WTC11 (cell line): ENCODE measurements at regions not wholly inside any gene's neighbourhood (a gene's known extent, or its start where the extent isn't known, plus 50 kb on each side); places are given as distances from the start of the nearest gene placed in this dataset.

Experiments used
- ATAC-seq: fragments of 200-7000 bp; cut with Tn5 transposase; 2 replicates; pipeline ENCODE4 v1.10.0; 2021; ENCODE audit warnings: mild to moderate bottlenecking, moderate library complexity
- CTCF ChIA-PET: fragments of 300-600 bp; sonication (Branson Sonifier 250); formaldehyde crosslinking; loops from one replicate; lab custom pipeline; 2021; ENCODE audit warnings: antibody characterized with exemption; lab: Charles Lee
- POLR2A ChIA-PET: fragments of 350-600 bp; sonication (Branson Sonifier 250); formaldehyde crosslinking; loops from one replicate; lab custom pipeline; 2021; ENCODE audit warnings: antibody characterized with exemption; lab: Charles Lee
- DNase-seq: peaks from one replicate; pipeline ENCODE4 v3.0.0; 2021; ENCODE audit warnings: low spot score
- H3K27ac Mint-ChIP-seq: 2 replicates; pipeline ENCODE4 v1.8.0; 2021; ENCODE audit warnings: mixed read lengths
- H3K27me3 Mint-ChIP-seq: 2 replicates; pipeline ENCODE4 v1.8.0; 2021; ENCODE audit warnings: low read depth, mild to moderate bottlenecking, moderate library complexity, mixed read lengths
- H3K36me3 Mint-ChIP-seq: 2 replicates; pipeline ENCODE4 v1.8.0; 2021; ENCODE audit warnings: mixed read lengths
- H3K4me1 Mint-ChIP-seq: 2 replicates; pipeline ENCODE4 v1.8.0; 2022; ENCODE audit warnings: mixed read lengths
- H3K4me3 Mint-ChIP-seq: 2 replicates; pipeline ENCODE4 v1.8.0; 2021; ENCODE audit warnings: mild to moderate bottlenecking, moderate library complexity, mixed read lengths
- H3K9me3 Mint-ChIP-seq: 2 replicates; pipeline ENCODE4 v1.8.0; 2021; ENCODE audit warnings: mixed read lengths
- ARID4B ChIP-seq: sonication (generic); formaldehyde crosslinking; IDR thresholded peaks from 2 replicates; pipeline ENCODE4 v1.8.0; 2023; ENCODE audit warnings: missing genetic modification reagents, mild to moderate bottlenecking, borderline replicate concordance
- ESRRA ChIP-seq: sonication (generic); formaldehyde crosslinking; IDR thresholded peaks from 2 replicates; pipeline ENCODE4 v1.8.1; 2022; ENCODE audit warnings: mild to moderate bottlenecking, missing genetic modification reagents, borderline replicate concordance
- FOXJ3 ChIP-seq: sonication (generic); formaldehyde crosslinking; IDR thresholded peaks from 2 replicates; pipeline ENCODE4 v1.9.0; 2021; ENCODE audit warnings: missing genetic modification reagents, mild to moderate bottlenecking, borderline replicate concordance
- FOXK1 ChIP-seq: sonication (generic); formaldehyde crosslinking; IDR thresholded peaks from 2 replicates; pipeline ENCODE4 v1.8.0; 2022; ENCODE audit warnings: mild to moderate bottlenecking, moderate library complexity, missing genetic modification reagents
- GABPB1 ChIP-seq: sonication (generic); formaldehyde crosslinking; IDR thresholded peaks from 2 replicates; pipeline ENCODE4 v1.8.1; 2023; ENCODE audit warnings: mild to moderate bottlenecking, missing genetic modification reagents
- IRF1 ChIP-seq: sonication (generic); formaldehyde crosslinking; IDR thresholded peaks from 2 replicates; pipeline ENCODE4 v1.8.0; 2023; ENCODE audit warnings: missing genetic modification reagents
- JUN ChIP-seq: sonication (generic); formaldehyde crosslinking; IDR thresholded peaks from 2 replicates; pipeline ENCODE4 v1.8.0; 2023; ENCODE audit warnings: mild to moderate bottlenecking, missing genetic modification reagents
- NFE2L1 ChIP-seq: sonication (generic); formaldehyde crosslinking; IDR thresholded peaks from 2 replicates; pipeline ENCODE4 v1.8.1; 2023; ENCODE audit warnings: missing genetic modification reagents
- SP1 ChIP-seq: sonication (generic); formaldehyde crosslinking; conservative IDR thresholded peaks from 2 replicates; pipeline ENCODE4 v1.8.1; 2022; ENCODE audit warnings: missing genetic modification reagents
- USF2 ChIP-seq: sonication (generic); formaldehyde crosslinking; IDR thresholded peaks from 2 replicates; pipeline ENCODE4 v1.8.1; 2023; ENCODE audit warnings: mild to moderate bottlenecking, missing genetic modification reagents, moderate library complexity
- ZNF263 ChIP-seq: sonication (generic); formaldehyde crosslinking; IDR thresholded peaks from 2 replicates; pipeline ENCODE4 v1.8.1; 2022; ENCODE audit warnings: low read depth, mild to moderate bottlenecking, moderate library complexity, missing genetic modification reagents
- ZNF317 ChIP-seq: sonication (generic); formaldehyde crosslinking; IDR thresholded peaks from 2 replicates; pipeline ENCODE4 v1.8.1; 2023; ENCODE audit warnings: low read depth, mild to moderate bottlenecking, moderate library complexity, missing genetic modification reagents, borderline replicate concordance
- ZNF512 ChIP-seq: sonication (generic); formaldehyde crosslinking; IDR thresholded peaks from 2 replicates; pipeline ENCODE4 v1.8.1; 2022; ENCODE audit warnings: missing genetic modification reagents, borderline replicate concordance
- TF ChIP-seq, protein P1 (sequence below): sonication (generic); formaldehyde crosslinking; IDR thresholded peaks from 2 replicates; pipeline ENCODE4 v1.8.1; 2023; ENCODE audit warnings: mild to moderate bottlenecking, missing genetic modification reagents
- TF ChIP-seq, protein P2 (sequence below): sonication (generic); formaldehyde crosslinking; IDR thresholded peaks from 2 replicates; pipeline ENCODE4 v1.8.0; 2022; ENCODE audit warnings: missing genetic modification reagents

DNA sequence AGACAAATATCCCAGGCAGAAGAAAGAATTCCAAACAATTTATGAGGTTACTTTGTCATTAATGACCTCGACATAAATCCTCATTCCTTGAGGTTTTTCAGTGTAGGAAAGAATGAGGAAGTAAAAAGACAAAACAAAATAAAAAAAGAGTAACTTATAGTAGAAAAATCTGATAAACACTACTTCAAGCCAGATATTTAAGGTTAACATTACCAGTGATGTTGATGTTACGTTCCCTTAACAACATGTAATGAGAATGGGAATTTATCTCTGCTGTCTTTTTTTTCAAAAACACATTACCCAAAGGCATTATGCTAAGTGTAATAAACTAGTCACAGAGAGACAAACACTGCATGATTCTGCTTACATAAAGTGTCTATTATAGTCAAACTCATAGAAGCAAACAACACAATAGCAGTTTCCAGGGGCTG, 935.1 kb downstream of the SLITRK1 start (continued):
- TF ChIP-seq ARID4B (CRISPR knock-in tag): no peak
- no peak for TF ChIP-seq ZNF263 (CRISPR knock-in tag)
- no peak for TF ChIP-seq USF2
- no peak for TF ChIP-seq GABPB1 (CRISPR knock-in tag)
- TF ChIP-seq NFE2L1 (CRISPR knock-in tag): no peak

DNA sequence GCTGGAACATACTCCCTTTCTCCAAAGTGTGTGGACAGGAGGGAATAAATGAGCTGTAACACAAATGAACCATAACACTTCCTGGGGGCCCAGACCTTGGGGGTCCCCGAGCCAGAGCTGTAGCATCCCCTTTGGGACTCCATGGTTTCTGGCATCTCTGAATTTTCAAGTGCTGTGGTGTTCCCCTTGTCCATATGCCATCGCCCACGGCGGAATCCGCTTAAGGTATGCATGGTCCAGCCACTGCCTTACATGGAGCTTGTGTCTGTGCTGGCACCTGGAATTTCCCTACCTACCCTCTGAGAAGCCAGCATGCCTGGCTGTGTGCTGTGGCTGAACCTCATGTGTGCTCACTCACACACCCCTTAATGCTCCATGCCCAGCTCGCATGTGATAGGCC, 943.6 kb downstream of the SLITRK1 start:
- ChIA-PET POLR2A (no interaction called here), CTCF (no interaction called here)
- TF ChIP-seq ESRRA (CRISPR knock-in tag) (no peak), IRF1 (no peak), FOXJ3 (no peak), FOXK1 (CRISPR knock-in tag) (no peak), JUN (CRISPR knock-in tag) (no peak), SP1 (CRISPR knock-in tag) (no peak), ZNF512 (CRISPR knock-in tag) (no peak)
- TF ChIP-seq, protein P1, sequence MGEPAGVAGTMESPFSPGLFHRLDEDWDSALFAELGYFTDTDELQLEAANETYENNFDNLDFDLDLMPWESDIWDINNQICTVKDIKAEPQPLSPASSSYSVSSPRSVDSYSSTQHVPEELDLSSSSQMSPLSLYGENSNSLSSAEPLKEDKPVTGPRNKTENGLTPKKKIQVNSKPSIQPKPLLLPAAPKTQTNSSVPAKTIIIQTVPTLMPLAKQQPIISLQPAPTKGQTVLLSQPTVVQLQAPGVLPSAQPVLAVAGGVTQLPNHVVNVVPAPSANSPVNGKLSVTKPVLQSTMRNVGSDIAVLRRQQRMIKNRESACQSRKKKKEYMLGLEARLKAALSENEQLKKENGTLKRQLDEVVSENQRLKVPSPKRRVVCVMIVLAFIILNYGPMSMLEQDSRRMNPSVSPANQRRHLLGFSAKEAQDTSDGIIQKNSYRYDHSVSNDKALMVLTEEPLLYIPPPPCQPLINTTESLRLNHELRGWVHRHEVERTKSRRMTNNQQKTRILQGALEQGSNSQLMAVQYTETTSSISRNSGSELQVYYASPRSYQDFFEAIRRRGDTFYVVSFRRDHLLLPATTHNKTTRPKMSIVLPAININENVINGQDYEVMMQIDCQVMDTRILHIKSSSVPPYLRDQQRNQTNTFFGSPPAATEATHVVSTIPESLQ (CRISPR knock-in tag): no peak
- H3K27ac Mint-ChIP-seq: no peak overlapping the region
- no peaks in the 10 kb centered on the region for H3K4me1 Mint-ChIP-seq
- DNase-seq (no peak), ATAC-seq (no peak)
- peaks cover 4% of the 10 kb centered on the region for H3K36me3 Mint-ChIP-seq
- peaks cover 16% of the 10 kb centered on the region for H3K9me3 Mint-ChIP-seq
- no peak overlapping the region for H3K4me3 Mint-ChIP-seq
- H3K27me3 Mint-ChIP-seq: no peaks in the 10 kb centered on the region

GRCh38 chr13:82934000-82934399, 948.3 kb downstream of the SLITRK1 start:
- H3K4me1 Mint-ChIP-seq: no peaks in the 10 kb centered on the region
- TF ChIP-seq, protein P2, sequence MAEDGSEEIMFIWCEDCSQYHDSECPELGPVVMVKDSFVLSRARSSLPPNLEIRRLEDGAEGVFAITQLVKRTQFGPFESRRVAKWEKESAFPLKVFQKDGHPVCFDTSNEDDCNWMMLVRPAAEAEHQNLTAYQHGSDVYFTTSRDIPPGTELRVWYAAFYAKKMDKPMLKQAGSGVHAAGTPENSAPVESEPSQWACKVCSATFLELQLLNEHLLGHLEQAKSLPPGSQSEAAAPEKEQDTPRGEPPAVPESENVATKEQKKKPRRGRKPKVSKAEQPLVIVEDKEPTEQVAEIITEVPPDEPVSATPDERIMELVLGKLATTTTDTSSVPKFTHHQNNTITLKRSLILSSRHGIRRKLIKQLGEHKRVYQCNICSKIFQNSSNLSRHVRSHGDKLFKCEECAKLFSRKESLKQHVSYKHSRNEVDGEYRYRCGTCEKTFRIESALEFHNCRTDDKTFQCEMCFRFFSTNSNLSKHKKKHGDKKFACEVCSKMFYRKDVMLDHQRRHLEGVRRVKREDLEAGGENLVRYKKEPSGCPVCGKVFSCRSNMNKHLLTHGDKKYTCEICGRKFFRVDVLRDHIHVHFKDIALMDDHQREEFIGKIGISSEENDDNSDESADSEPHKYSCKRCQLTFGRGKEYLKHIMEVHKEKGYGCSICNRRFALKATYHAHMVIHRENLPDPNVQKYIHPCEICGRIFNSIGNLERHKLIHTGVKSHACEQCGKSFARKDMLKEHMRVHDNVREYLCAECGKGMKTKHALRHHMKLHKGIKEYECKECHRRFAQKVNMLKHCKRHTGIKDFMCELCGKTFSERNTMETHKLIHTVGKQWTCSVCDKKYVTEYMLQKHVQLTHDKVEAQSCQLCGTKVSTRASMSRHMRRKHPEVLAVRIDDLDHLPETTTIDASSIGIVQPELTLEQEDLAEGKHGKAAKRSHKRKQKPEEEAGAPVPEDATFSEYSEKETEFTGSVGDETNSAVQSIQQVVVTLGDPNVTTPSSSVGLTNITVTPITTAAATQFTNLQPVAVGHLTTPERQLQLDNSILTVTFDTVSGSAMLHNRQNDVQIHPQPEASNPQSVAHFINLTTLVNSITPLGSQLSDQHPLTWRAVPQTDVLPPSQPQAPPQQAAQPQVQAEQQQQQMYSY (CRISPR knock-in tag): no peak
- TF ChIP-seq USF2: no peak
- TF ChIP-seq ZNF317 (CRISPR knock-in tag): no peak

More at GRCh38 chr13:82934000-82934399, 948.3 kb downstream of the SLITRK1 start:
- CTCF ChIA-PET: no interaction called here
- Mint-ChIP-seq H3K36me3 (peaks cover 4% of the 10 kb centered on the region), H3K27ac (no peak overlapping the region), H3K4me3 (no peak overlapping the region), H3K9me3 (peaks cover 12% of the 10 kb centered on the region), H3K27me3 (no peaks in the 10 kb centered on the region)
- POLR2A ChIA-PET: no interaction called here
- DNase-seq: no peak
- ATAC-seq: no peak
